ENCODE measurements at regions not wholly inside any gene's neighbourhood (a gene's known extent, or its start where the extent isn't known, plus 50 kb on each side); places are given as distances from the start of the nearest gene placed in this dataset.

DNA sequence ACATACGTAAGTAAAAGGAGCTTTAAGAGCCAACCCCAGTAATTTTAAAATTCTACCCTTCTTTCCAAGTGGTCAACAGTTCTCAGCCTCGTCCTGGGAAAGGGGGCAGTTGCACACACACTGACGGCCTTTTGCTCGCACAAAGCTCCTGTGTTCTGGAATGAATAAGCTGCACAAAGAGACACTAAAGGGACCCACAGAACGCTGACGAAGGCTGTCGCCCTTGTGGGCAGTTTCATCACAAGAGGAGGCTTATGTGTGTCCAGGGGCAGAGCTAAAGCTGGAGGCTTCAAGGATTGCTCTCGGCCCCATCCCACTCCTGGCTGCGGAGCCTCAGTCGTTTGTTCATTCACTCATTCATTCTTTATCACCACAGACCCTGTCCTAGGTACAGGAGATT is 67.0 kb upstream of the NEK6 start:
- Histone ChIP-seq H3K4me3 (ENCODE audit: low read depth in 1 of 3, low read length in 3 of 3) (no peak overlapping the region), H3K36me3 (ENCODE audit: control insufficient read depth in 4 of 4, insufficient read depth in 3 of 4, low read depth in 1 of 4, low read length in 3 of 4) (no peaks in the 10 kb centered on the region), H3K27ac (ENCODE audit: low read depth in 1 of 2, low read length in 2 of 2) (no peak overlapping the region), H3K9ac (ENCODE audit: low read depth in 1 of 2, low read length in 2 of 2) (no peak overlapping the region), H3K4me1 (ENCODE audit: control insufficient read depth in 4 of 4, insufficient read depth in 4 of 4, low read length in 3 of 4) (no peaks in the 10 kb centered on the region), H3K9me3 (ENCODE audit: control insufficient read depth in 4 of 4, low read length in 3 of 4) (no peaks in the 10 kb centered on the region), H3K27me3 (ENCODE audit: control insufficient read depth in 4 of 4, insufficient read depth in 4 of 4, low read length in 3 of 4) (no peaks in the 10 kb centered on the region)
- 92% methylated on average over 10 of the region's 10 CpGs for WGBS
- DNase-seq (ENCODE audit: low spot score) = no peak
- TF ChIP-seq, protein P1, sequence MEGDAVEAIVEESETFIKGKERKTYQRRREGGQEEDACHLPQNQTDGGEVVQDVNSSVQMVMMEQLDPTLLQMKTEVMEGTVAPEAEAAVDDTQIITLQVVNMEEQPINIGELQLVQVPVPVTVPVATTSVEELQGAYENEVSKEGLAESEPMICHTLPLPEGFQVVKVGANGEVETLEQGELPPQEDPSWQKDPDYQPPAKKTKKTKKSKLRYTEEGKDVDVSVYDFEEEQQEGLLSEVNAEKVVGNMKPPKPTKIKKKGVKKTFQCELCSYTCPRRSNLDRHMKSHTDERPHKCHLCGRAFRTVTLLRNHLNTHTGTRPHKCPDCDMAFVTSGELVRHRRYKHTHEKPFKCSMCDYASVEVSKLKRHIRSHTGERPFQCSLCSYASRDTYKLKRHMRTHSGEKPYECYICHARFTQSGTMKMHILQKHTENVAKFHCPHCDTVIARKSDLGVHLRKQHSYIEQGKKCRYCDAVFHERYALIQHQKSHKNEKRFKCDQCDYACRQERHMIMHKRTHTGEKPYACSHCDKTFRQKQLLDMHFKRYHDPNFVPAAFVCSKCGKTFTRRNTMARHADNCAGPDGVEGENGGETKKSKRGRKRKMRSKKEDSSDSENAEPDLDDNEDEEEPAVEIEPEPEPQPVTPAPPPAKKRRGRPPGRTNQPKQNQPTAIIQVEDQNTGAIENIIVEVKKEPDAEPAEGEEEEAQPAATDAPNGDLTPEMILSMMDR (IDR thresholded peaks at IDR 0.05; ENCODE audit: low read depth, low read length, missing input control) = no peak
- TF ChIP-seq SP1 (IDR thresholded peaks at IDR 0.05) (no peak), YY1 (IDR thresholded peaks at IDR 0.05) (no peak), TAF1 (conservative IDR thresholded peaks at IDR 0.05) (no peak), HNF4G (IDR thresholded peaks at IDR 0.05) (no peak), HNF4A (conservative IDR thresholded peaks at IDR 0.05) (no peak), FOXA2 (IDR thresholded peaks at IDR 0.05) (no peak), GABPA (IDR thresholded peaks at IDR 0.05 in 1 of 2, conservative IDR thresholded peaks at IDR 0.05 in 1 of 2) (no peak), EGR1 (IDR thresholded peaks at IDR 0.05; ENCODE audit: low read depth in 2 of 2) (no peak), RAD21 (IDR thresholded peaks at IDR 0.05) (no peak)
- TF ChIP-seq, protein P2, sequence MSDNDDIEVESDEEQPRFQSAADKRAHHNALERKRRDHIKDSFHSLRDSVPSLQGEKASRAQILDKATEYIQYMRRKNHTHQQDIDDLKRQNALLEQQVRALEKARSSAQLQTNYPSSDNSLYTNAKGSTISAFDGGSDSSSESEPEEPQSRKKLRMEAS (IDR thresholded peaks at IDR 0.05) = no peak
- TF ChIP-seq, protein P3, sequence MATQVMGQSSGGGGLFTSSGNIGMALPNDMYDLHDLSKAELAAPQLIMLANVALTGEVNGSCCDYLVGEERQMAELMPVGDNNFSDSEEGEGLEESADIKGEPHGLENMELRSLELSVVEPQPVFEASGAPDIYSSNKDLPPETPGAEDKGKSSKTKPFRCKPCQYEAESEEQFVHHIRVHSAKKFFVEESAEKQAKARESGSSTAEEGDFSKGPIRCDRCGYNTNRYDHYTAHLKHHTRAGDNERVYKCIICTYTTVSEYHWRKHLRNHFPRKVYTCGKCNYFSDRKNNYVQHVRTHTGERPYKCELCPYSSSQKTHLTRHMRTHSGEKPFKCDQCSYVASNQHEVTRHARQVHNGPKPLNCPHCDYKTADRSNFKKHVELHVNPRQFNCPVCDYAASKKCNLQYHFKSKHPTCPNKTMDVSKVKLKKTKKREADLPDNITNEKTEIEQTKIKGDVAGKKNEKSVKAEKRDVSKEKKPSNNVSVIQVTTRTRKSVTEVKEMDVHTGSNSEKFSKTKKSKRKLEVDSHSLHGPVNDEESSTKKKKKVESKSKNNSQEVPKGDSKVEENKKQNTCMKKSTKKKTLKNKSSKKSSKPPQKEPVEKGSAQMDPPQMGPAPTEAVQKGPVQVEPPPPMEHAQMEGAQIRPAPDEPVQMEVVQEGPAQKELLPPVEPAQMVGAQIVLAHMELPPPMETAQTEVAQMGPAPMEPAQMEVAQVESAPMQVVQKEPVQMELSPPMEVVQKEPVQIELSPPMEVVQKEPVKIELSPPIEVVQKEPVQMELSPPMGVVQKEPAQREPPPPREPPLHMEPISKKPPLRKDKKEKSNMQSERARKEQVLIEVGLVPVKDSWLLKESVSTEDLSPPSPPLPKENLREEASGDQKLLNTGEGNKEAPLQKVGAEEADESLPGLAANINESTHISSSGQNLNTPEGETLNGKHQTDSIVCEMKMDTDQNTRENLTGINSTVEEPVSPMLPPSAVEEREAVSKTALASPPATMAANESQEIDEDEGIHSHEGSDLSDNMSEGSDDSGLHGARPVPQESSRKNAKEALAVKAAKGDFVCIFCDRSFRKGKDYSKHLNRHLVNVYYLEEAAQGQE (IDR thresholded peaks at IDR 0.05) = no peak
- TF ChIP-seq, protein P4, sequence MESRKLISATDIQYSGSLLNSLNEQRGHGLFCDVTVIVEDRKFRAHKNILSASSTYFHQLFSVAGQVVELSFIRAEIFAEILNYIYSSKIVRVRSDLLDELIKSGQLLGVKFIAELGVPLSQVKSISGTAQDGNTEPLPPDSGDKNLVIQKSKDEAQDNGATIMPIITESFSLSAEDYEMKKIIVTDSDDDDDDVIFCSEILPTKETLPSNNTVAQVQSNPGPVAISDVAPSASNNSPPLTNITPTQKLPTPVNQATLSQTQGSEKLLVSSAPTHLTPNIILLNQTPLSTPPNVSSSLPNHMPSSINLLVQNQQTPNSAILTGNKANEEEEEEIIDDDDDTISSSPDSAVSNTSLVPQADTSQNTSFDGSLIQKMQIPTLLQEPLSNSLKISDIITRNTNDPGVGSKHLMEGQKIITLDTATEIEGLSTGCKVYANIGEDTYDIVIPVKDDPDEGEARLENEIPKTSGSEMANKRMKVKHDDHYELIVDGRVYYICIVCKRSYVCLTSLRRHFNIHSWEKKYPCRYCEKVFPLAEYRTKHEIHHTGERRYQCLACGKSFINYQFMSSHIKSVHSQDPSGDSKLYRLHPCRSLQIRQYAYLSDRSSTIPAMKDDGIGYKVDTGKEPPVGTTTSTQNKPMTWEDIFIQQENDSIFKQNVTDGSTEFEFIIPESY (IDR thresholded peaks at IDR 0.05) = no peak

DNA sequence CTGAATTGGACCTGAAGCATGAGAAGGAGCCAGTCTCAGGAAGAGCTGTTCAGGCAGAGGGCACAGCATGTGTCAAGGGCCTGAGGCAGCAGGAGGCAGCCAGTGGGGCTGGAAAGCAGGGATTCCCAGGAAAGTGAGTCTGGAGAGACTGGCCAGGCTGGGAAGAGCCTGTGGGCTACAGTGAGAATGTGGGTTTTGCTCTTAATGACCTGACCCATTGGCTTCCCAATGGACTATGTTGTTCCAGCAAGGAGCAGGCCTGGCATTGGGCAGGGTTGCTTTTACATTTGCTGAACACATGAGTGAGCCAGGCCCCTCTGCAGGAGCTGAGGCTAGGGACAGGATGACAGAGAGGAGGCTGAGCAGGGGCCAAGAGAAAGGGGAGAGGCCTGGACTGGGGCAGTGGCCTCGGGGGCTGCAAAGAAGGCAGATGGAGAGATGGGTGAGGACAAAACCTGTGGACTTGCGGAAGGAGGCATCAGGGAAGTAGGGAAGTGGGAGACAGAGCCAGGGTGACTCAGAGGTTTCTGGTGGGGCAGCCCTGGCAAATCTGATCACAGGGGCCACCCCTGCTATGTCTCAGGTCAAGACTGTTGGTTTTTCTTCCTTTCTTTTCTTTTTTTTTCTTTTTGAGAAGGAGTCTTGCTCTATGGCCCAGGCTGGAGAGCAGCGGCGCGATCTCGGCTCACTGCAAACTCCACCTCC is 65.9 kb upstream of the NEK6 start:
- DNase-seq (ENCODE audit: low spot score) = no peak
- H3K36me3 ChIP-seq (ENCODE audit: control insufficient read depth in 4 of 4, insufficient read depth in 3 of 4, low read depth in 1 of 4, low read length in 3 of 4) = no peaks in the 10 kb centered on the region
- no peaks in the 10 kb centered on the region for H3K4me1 ChIP-seq (ENCODE audit: control insufficient read depth in 4 of 4, insufficient read depth in 4 of 4, low read length in 3 of 4)
- H3K4me3 ChIP-seq (ENCODE audit: low read depth in 1 of 3, low read length in 3 of 3) = no peak overlapping the region
- 94% methylated on average over 6 of the region's 6 CpGs for WGBS
- TF ChIP-seq NR2F2 (IDR thresholded peaks at IDR 0.05) = no peak
- TF ChIP-seq, protein P4 (IDR thresholded peaks at IDR 0.05) = no peak
- TF ChIP-seq, protein P2 (IDR thresholded peaks at IDR 0.05) = no peak
- TF ChIP-seq JUND (IDR thresholded peaks at IDR 0.05) = no peak
- no peak for TF ChIP-seq EGR1 (IDR thresholded peaks at IDR 0.05; ENCODE audit: low read depth in 2 of 2)
- TF ChIP-seq FOXA1 (IDR thresholded peaks at IDR 0.05) = no peak
- TF ChIP-seq, protein P1 (IDR thresholded peaks at IDR 0.05; ENCODE audit: low read depth, low read length, missing input control) = no peak
- no peak for TF ChIP-seq SP1 (IDR thresholded peaks at IDR 0.05)
- TF ChIP-seq HNF4A (conservative IDR thresholded peaks at IDR 0.05) = no peak
- TF ChIP-seq RXRA (IDR thresholded peaks at IDR 0.05) = no peak
- TF ChIP-seq GABPA (IDR thresholded peaks at IDR 0.05 in 1 of 2, conservative IDR thresholded peaks at IDR 0.05 in 1 of 2) = no peak
- TF ChIP-seq, protein P5, sequence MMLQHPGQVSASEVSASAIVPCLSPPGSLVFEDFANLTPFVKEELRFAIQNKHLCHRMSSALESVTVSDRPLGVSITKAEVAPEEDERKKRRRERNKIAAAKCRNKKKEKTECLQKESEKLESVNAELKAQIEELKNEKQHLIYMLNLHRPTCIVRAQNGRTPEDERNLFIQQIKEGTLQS (IDR thresholded peaks at IDR 0.05) = no peak
- H3K27me3 ChIP-seq (ENCODE audit: control insufficient read depth in 4 of 4, insufficient read depth in 4 of 4, low read length in 3 of 4) = no peaks in the 10 kb centered on the region
- H3K27ac ChIP-seq (ENCODE audit: low read depth in 1 of 2, low read length in 2 of 2) = no peak overlapping the region
- H3K9me3 ChIP-seq (ENCODE audit: control insufficient read depth in 4 of 4, low read length in 3 of 4) = peaks cover 0 to under 1% (median 0%) of the 10 kb centered on the region in 4 donors
- no peak overlapping the region for H3K9ac ChIP-seq (ENCODE audit: low read depth in 1 of 2, low read length in 2 of 2)

All from liver (tissue), 8 donors.